ENCODE measurements at regions not wholly inside any gene's neighbourhood (a gene's known extent, or its start where the extent isn't known, plus 50 kb on each side); places are given as distances from the start of the nearest gene placed in this dataset.

- H3K27me3 ChIP-seq (ENCODE audit: low read depth): no peaks in the 10 kb centered on the region
- no peak overlapping the region for H3K4me3 ChIP-seq
- intact Hi-C loops (cut with DNase I): no loop called here
- H3K27ac ChIP-seq: no peak overlapping the region
- TF ChIP-seq, protein P1, sequence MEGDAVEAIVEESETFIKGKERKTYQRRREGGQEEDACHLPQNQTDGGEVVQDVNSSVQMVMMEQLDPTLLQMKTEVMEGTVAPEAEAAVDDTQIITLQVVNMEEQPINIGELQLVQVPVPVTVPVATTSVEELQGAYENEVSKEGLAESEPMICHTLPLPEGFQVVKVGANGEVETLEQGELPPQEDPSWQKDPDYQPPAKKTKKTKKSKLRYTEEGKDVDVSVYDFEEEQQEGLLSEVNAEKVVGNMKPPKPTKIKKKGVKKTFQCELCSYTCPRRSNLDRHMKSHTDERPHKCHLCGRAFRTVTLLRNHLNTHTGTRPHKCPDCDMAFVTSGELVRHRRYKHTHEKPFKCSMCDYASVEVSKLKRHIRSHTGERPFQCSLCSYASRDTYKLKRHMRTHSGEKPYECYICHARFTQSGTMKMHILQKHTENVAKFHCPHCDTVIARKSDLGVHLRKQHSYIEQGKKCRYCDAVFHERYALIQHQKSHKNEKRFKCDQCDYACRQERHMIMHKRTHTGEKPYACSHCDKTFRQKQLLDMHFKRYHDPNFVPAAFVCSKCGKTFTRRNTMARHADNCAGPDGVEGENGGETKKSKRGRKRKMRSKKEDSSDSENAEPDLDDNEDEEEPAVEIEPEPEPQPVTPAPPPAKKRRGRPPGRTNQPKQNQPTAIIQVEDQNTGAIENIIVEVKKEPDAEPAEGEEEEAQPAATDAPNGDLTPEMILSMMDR (IDR thresholded peaks at IDR 0.05): no peak
- no peaks in the 10 kb centered on the region for H3K9me3 ChIP-seq
- ATAC-seq: no peak
- no peaks in the 10 kb centered on the region for H3K36me3 ChIP-seq
- no peak for DNase-seq
- H3K4me1 ChIP-seq: peaks cover 4% of the 10 kb centered on the region
These were observed 56.2 kb upstream of the GDF10 start for GRCh38 chr10:47243791-47244190.

GRCh38 chr10:47244560-47245500 lies 55.2 kb upstream of the GDF10 start:
- Histone ChIP-seq H3K4me3 (no peak overlapping the region), H3K36me3 (no peaks in the 10 kb centered on the region), H3K27me3 (ENCODE audit: low read depth) (no peaks in the 10 kb centered on the region), H3K4me1 (peaks cover 4% of the 10 kb centered on the region), H3K9me3 (no peaks in the 10 kb centered on the region), H3K27ac (no peak overlapping the region)
- ATAC-seq: no peak
- TF ChIP-seq, protein P1 (IDR thresholded peaks at IDR 0.05): no peak
- intact Hi-C loops (cut with DNase I): no loop called here
- DNase-seq: no peak

DNA sequence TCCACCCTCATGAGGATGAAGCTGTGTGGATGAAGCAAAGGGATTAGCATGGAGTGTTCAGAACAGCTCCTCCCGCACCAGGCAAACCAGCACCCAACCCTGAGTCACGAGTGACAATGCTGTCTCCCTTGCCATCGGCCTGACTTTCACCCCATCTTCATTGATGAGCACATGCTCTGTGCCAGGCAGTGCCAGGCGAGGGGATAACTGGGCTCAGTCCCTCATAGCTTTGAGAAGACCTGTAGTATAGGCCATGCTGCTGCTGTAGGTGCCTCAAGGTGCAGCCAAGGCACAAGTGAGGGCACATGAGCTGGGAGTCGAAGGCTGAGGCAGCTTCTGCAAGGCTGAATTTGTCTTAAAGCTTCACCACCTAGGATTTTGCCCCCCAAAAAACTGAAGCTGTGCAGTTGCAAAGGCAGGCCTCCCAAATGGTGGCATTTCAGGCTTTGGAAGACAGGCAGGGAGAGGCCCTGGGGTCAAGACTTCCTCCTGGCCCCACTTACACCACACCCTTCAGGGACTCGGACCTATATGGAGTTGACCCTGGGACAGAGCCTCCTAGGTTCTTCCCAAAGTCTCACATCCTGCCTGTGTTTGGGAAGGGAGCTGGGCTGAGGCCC lies 54.2 kb upstream of the GDF10 start:
- no peaks in the 10 kb centered on the region for H3K27me3 ChIP-seq (ENCODE audit: low read depth)
- intact Hi-C loops (cut with DNase I): no loop called here
- ATAC-seq: no peak
- H3K4me1 ChIP-seq: peaks cover 4% of the 10 kb centered on the region
- no peaks in the 10 kb centered on the region for H3K9me3 ChIP-seq
- H3K36me3 ChIP-seq: no peaks in the 10 kb centered on the region
- TF ChIP-seq, protein P1 (IDR thresholded peaks at IDR 0.05): no peak
- no peak overlapping the region for H3K4me3 ChIP-seq
- DNase-seq: no peak
- no peak overlapping the region for H3K27ac ChIP-seq

- intact Hi-C loops (cut with DNase I): no loop called here
- ATAC-seq: no peak
- Histone ChIP-seq H3K36me3 (no peaks in the 10 kb centered on the region), H3K27me3 (ENCODE audit: low read depth) (no peaks in the 10 kb centered on the region), H3K9me3 (no peaks in the 10 kb centered on the region), H3K4me3 (no peak overlapping the region), H3K4me1 (peaks cover under 1% of the 10 kb centered on the region), H3K27ac (no peak overlapping the region)
- DNase-seq: no peak
- TF ChIP-seq, protein P1 (IDR thresholded peaks at IDR 0.05): no peak
These were observed 53.4 kb upstream of the GDF10 start for GRCh38 chr10:47246406-47247147.
